ENCODE measurements at regions not wholly inside any gene's neighbourhood (a gene's known extent, or its start where the extent isn't known, plus 50 kb on each side); places are given as distances from the start of the nearest gene placed in this dataset.
"Not testable (repeated sequence)": the region's sequence is repeated elsewhere in the genome, so short reads cannot be mapped to it uniquely, and the experiment has no call there.

GRCh38 chr5:101009758-101010519 is 106.9 kb upstream of the ST8SIA4 start:
- Histone ChIP-seq H3K4me3 (no peak overlapping the region), H3K27me3 (no peaks in the 10 kb centered on the region), H3K9me3 (no peaks in the 10 kb centered on the region), H3K27ac (no peak overlapping the region), H3K4me1 (no peaks in the 10 kb centered on the region), H3K36me3 (no peaks in the 10 kb centered on the region)
- 59% methylated on average over 9 of the region's 9 CpGs for WGBS
- no peak for DNase-seq (ENCODE audit: low spot score in 2 of 2)
- TF ChIP-seq POLR2A (IDR thresholded peaks at IDR 0.05) = no peak
- TF ChIP-seq EP300 (IDR thresholded peaks at IDR 0.05) = no peak
- TF ChIP-seq POLR2AphosphoS5 (IDR thresholded peaks at IDR 0.05) = no peak
- no peak for TF ChIP-seq CTCF (IDR thresholded peaks at IDR 0.05)

GRCh38 chr5:100992354-100992753 is 89.3 kb upstream of the ST8SIA4 start:
- no peak overlapping the region for H3K27ac ChIP-seq
- no peak for DNase-seq (ENCODE audit: low spot score in 2 of 2)
- H3K9me3 ChIP-seq = peaks cover 9% of the 10 kb centered on the region
- H3K36me3 ChIP-seq = no peaks in the 10 kb centered on the region
- no peaks in the 10 kb centered on the region for H3K27me3 ChIP-seq
- 64% methylated on average over 1 of the region's 1 CpG for WGBS
- TF ChIP-seq POLR2A (IDR thresholded peaks at IDR 0.05) (no peak), EP300 (IDR thresholded peaks at IDR 0.05) (no peak), POLR2AphosphoS5 (IDR thresholded peaks at IDR 0.05) (no peak), CTCF (IDR thresholded peaks at IDR 0.05) (no peak)
- H3K4me1 ChIP-seq = no peaks in the 10 kb centered on the region
- no peak overlapping the region for H3K4me3 ChIP-seq

- H3K9me3 ChIP-seq; H3K36me3 ChIP-seq; H3K4me1 ChIP-seq; H3K4me3 ChIP-seq; H3K27me3 ChIP-seq; DNase-seq (ENCODE audit: low spot score in 2 of 2); H3K27ac ChIP-seq: not testable (repeated sequence)
- 70% methylated on average over 6 of the region's 6 CpGs for WGBS
These were observed 80.5 kb upstream of the ST8SIA4 start for GRCh38 chr5:100983601-100984000.

- no peak for TF ChIP-seq POLR2A (IDR thresholded peaks at IDR 0.05)
- no peak for TF ChIP-seq EP300 (IDR thresholded peaks at IDR 0.05)
- TF ChIP-seq POLR2AphosphoS5 (IDR thresholded peaks at IDR 0.05) = no peak
- no peak for TF ChIP-seq CTCF (IDR thresholded peaks at IDR 0.05)
- no peak overlapping the region for H3K27ac ChIP-seq
- no peaks in the 10 kb centered on the region for H3K36me3 ChIP-seq
These were observed 71.0 kb upstream of the ST8SIA4 start for GRCh38 chr5:100974082-100974481.

GRCh38 chr5:100970646-100971255 is 67.7 kb upstream of the ST8SIA4 start:
- Histone ChIP-seq H3K4me3 (no peak overlapping the region), H3K27me3 (no peaks in the 10 kb centered on the region), H3K27ac (no peak overlapping the region), H3K36me3 (no peaks in the 10 kb centered on the region), H3K4me1 (no peaks in the 10 kb centered on the region), H3K9me3 (no peaks in the 10 kb centered on the region)
- DNase-seq (ENCODE audit: low spot score in 2 of 2) = no peak
- TF ChIP-seq EP300 (IDR thresholded peaks at IDR 0.05) (no peak), POLR2A (IDR thresholded peaks at IDR 0.05) (no peak), CTCF (IDR thresholded peaks at IDR 0.05) (no peak), POLR2AphosphoS5 (IDR thresholded peaks at IDR 0.05) (no peak)
- WGBS = 74% methylated on average over 5 of the region's 5 CpGs

More at GRCh38 chr5:100974082-100974481, 71.0 kb upstream of the ST8SIA4 start:
- no peaks in the 10 kb centered on the region for H3K4me1 ChIP-seq
- 88% methylated on average over 3 of the region's 3 CpGs for WGBS
- H3K27me3 ChIP-seq = no peaks in the 10 kb centered on the region
- H3K9me3 ChIP-seq = no peaks in the 10 kb centered on the region
- no peak for DNase-seq (ENCODE audit: low spot score in 2 of 2)
- H3K4me3 ChIP-seq = no peak overlapping the region

Data from suprapubic skin (tissue), 4 donors.